Iris pigment epithelial cell (primary cell): ENCODE measurements at regions not wholly inside any gene's neighbourhood (a gene's known extent, or its start where the extent isn't known, plus 50 kb on each side); places are given as distances from the start of the nearest gene placed in this dataset.

Experiments
- DNase-seq: peaks from one replicate; pipeline ENCODE4 v3.0.0-alpha.2; 2011; ENCODE audit warnings: low read depth

DNA sequence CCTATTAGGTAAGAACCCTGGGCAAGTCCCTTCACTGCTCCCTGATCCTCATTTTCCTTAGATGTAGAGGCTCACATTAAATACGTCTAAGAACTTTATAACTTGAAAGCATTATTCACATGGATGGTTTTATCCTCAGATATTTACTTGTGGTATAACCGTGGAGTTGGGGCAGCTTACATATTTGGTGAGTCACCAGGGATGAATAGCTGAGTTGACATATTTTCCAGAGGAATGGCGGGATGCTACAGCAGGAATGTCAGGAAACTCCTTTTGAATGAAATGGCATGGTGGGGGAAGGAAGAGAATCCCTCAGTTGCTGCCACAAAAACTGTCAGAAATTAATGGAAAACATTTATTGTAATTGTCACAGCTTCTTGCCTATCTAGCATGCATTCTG, 165.3 kb upstream of the RPS6KA3 start:
- DNase-seq = peak; percentile 44

DNA sequence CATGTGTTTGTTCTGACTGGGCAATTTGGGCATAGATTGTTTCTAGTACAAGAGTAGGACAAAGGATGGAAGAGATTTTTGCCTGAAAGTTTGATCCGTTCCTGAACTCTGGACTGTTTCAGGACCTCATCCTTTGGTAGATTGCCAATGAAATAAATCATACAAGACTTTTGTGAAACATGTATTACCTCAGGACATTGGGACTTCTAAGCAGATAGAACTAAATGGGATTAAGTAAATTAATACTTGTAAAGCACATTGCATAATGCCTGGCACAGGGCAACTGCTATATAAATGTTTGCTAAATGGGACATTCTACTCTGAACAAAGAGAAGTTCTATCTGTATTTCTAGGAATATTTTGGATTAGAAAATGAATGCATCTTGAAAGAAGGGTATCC, 164.8 kb upstream of the RPS6KA3 start:
- no peak for DNase-seq

- DNase-seq = no peak
Observed at GRCh38 chrX:20427173-20427770, 160.6 kb upstream of the RPS6KA3 start.

DNA sequence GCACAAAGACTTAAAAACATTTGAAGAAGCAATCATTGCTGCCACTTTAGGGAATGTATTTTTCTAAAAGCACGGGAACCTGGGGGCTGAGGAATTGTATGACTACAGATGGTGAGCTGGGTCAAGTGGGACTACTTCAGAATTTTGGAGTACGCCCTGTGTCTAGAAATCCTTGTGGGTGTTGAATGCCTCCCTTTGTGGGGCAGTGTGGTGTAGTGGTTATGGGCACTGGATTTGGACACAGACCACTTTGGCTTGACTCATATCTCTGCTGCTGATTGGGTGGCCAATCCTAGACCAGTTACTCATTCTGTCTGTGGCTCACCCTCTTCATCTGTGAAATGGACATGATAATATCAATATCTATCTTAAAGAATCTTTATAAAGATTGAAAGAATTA, 155.0 kb upstream of the RPS6KA3 start:
- DNase-seq = no peak

DNA sequence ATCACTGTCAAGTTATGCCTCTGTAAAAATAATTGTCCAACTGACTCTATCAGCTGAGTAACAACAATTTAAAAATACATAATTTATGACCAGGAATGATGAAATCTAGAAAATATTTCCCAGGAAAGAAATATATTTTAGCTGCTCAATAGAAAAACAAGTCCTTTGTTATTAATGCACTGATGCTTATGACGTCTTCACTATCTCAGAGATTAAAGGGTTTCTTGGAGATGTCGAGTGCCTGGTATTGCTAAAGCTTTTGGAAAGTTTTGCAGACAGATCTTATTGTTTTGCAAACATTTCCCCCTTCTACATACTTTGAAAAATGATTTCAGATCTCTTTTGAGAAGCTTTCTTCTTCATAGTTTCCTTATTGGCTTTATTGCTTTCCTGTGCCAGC, 154.6 kb upstream of the RPS6KA3 start:
- DNase-seq = peak; percentile 9

DNA sequence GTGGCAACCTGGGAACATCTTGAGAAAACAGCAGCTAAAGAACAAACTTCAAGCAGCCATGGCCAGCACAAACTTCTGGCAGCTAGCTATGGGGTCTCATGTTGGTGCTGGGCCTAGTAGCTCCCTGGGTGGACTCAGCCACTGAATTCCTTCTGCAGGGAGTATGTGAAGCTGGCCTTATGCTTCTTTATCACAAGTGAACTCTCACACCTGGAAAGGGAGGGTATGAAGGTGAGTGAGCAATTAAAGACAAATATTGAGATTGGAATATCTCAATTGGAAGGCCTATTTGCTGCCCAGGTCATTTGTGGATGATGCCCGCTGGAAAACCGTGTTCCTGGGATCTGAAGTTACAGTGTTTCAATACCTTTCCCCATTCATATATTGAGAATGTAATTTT, 153.3 kb upstream of the RPS6KA3 start:
- no peak for DNase-seq

GRCh38 chrX:20418379-20419150, 151.9 kb upstream of the RPS6KA3 start:
- no peak for DNase-seq

- no peak for DNase-seq
Observed at GRCh38 chrX:20414762-20415445, 148.2 kb upstream of the RPS6KA3 start.

DNA sequence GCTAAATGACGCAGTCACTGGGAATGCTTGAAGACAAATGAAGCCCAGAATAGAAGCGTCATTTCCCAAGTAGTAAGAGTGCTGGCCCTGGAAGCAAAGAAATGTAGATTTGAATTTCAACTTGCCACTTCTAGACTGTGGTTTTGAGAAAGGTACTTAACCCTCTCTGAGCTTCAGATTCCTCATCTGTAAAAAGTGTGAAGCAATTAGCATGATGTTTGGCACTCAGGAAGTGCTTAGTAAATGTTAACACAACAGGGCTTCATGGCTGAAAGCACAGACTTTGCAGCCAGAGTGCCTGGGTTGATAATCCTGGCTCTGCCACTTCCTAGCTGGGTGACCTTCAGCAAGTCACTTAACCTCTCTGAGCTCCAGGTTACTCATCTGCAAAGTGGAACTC, 147.4 kb upstream of the RPS6KA3 start:
- DNase-seq = no peak

GRCh38 chrX:20412871-20413486, 146.3 kb upstream of the RPS6KA3 start:
- no peak for DNase-seq

- no peak for DNase-seq
Observed at GRCh38 chrX:20410540-20410939, 143.8 kb upstream of the RPS6KA3 start.

DNA sequence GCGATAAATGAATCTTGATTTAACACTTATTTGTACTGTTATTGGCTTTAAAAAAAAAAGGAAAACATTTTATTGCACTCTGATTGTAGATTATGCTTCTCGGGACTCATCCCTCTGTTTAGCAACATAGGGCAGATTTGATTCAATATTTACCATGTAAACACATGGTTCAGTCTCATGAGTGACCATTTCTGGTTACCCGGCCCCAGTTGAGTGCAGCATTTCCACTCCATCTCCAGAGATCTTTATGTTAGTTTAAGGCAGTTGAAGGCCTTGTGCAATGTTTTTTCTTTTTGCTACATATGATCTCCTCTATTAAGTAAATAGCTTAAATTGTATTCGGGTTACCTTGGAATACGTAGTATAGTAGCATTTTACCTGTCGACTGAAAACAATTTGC, 143.3 kb upstream of the RPS6KA3 start:
- no peak for DNase-seq

- DNase-seq = no peak
Observed at GRCh38 chrX:20402956-20403355, 136.2 kb upstream of the RPS6KA3 start.

DNA sequence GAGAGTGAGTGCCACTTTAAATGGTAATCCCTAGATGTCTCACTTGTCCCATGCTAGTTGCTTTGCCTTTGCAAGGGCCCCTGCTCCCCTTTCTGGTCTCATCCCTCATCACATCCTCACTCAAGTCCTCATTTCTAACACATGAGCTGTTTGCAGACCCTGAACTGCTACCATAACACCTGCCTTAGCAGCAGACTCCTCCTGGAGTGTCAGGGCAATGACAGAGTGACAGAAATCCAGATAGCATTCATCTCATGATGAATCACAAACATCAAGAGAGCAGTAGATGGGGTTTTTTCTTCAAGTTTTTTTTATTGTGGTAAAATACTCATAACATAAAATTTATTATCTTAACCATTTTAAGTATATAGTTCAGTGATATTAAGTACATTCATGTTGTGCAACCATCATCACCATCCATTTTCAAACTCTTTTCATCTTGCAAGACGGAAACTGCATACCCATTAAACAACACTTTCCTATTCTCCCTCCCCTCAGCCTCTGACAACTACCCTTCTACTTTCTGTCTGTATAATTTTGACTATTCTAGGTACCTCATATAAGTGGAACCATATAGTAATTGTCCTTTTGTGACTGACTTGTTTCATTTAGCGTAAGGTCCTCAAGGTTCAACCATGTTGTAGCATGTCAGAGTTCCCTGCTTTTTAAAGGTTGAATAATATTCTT, 133.2 kb upstream of the RPS6KA3 start:
- no peak for DNase-seq

DNA sequence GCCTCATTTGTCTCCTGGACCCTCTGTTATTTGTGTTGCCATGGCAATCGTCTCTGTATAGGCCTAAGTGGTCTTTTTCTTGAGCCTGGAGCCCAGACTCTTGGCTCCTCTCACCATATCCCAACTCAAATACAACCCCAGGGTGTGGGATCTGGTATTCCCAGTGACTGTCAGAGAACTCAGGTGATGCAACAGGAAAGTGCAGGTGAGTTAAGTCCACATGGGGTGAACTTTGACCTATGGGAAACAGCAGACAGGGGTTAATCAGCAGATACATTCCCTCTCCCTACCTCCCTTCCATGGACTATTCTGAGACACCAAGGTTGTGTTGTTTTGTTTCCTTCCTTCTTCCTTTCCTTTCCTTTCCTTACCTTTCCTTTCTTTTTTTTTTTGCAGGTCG, 130.9 kb upstream of the RPS6KA3 start:
- DNase-seq = no peak

DNA sequence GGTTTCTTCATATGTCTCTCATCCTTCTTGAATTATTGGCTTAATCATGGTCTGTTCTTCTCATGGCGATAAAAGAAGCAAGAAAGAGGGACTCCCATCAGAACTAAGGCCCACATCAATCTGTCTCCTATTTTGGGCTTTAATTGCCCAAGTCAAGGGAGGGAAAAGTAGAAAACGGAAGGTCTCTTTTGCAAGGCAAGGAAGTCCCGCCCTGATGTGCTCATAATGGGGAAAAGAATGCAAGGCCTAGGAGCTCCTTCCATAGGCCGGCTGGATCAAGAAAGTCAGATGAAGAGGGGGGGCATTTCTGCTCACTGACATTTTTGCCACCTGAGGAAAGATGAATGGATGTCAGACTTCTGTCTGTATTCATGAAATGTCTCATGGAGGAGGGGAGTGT, 127.7 kb upstream of the RPS6KA3 start:
- DNase-seq = no peak

DNA sequence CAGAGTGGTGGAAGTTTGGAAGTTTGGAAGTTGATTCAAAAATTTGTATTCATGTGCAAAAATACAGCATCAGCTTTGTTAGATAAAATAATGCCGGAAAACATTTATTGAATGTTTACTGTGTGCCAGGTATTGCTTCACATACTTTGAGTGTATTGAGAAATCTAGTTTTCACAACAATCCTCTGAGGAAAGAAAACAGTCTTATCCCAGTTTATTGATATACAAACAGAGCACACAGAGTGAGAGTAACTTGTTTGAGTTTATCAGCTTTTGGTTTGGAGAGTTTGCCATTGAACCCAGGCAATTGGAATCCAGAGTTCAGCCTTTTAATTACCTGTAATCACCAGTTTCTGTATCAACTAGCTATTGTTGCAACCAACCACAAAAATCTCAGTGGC, 127.2 kb upstream of the RPS6KA3 start:
- DNase-seq = no peak

DNA sequence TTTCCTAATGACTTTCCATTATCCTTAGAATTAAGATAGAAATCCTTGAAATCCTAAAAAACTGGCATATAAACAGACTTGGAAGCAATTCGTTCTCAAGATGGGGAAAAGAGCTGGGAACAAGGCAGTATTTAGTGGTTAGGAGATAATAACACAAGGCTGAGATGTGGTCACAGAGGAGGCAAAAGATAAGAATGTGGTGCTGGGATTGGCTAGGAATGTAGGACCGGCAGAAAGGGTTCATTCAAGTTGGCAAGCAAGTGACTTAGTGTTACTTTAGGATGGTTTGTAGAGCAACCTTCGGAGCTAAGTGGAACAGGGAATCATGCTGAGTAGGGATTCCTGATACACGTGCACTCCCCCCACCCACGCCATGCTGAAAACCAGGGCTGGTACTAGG, 121.9 kb upstream of the RPS6KA3 start:
- DNase-seq = peak; percentile 19

DNA sequence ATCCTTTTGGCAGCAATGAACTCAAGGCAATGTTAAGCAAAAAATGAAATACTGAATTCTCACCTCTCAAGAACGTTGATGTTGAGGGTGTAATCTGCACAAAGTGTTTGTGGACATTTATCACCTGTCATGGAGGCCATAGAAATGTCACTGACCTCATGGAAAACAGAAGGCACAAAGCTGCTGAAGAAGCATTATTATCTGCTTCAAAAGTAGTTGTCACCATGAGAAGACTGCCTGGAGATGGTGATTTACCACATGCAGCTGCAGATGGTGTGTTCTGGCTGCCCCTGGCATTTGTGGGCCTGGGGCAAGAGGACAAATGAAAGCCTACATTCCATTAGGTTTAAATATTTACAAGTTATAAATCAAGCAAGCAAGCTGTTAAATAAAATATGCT, 116.8 kb upstream of the RPS6KA3 start:
- DNase-seq = no peak

- DNase-seq = no peak
Observed at GRCh38 chrX:20382518-20383297, 116.0 kb upstream of the RPS6KA3 start.

DNA sequence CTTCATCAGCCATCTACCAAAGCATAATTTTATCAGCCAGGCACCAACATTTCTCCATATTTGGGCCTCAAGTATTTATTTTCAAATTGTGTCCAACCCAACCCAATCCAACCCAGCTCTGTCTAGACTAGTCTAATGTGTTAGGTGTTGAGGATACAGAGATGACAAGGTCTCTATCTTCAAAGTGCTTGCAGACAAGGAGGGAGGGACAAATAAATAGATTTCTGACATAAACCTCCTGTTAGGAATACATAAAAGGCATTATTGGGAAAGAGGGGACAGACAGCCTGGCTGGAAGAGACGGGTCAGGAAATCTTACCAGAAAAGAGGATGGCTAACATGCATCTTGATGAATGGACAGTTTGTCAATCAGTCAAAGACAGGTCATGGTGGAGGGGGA, 115.4 kb upstream of the RPS6KA3 start:
- no peak for DNase-seq
